OCI-LY1 (cell line): ENCODE measurements at regions not wholly inside any gene's neighbourhood (a gene's known extent, or its start where the extent isn't known, plus 50 kb on each side); places are given as distances from the start of the nearest gene placed in this dataset.

ENCODE experiments used
- H2AFZ ChIP-seq: fragments of 200-600 bp; sonication (generic), shearing (Covaris generic); 2 replicates; pipeline ENCODE4 v1.6.0; 2014; ENCODE audit warnings: antibody characterized with exemption, mild to moderate bottlenecking, low read length
- H3F3A ChIP-seq: fragments of 200-600 bp; sonication (generic), shearing (Covaris generic); 2 replicates; pipeline ENCODE4 v1.6.0; 2014; ENCODE audit warnings: mild to moderate bottlenecking, antibody characterized with exemption, low read length, moderate library complexity; ENCODE audit not compliant: insufficient read depth
- H3K27ac ChIP-seq: fragments of 200-600 bp; sonication (generic); 2 replicates; pipeline ENCODE4 v1.5.1; 2014; ENCODE audit warnings: low read length, mixed run types, mild to moderate bottlenecking, low read depth; ENCODE audit not compliant: poor library complexity, severe bottlenecking
- H3K27me3 ChIP-seq: fragments of 200-600 bp; sonication (generic); 2 replicates; pipeline ENCODE4 v1.6.0; 2014; ENCODE audit warnings: antibody characterized with exemption, mild to moderate bottlenecking, low read length, moderate library complexity; ENCODE audit not compliant: insufficient read depth
- H3K36me3 ChIP-seq: fragments of 200-600 bp; sonication (generic); 2 replicates; pipeline ENCODE4 v1.6.1; 2014; ENCODE audit warnings: mild to moderate bottlenecking, antibody characterized with exemption, low read length, moderate library complexity, mixed read lengths; ENCODE audit not compliant: insufficient read depth
- H3K4me1 ChIP-seq: fragments of 200-600 bp; sonication (generic); 2 replicates; pipeline ENCODE4 v1.5.1; 2014; ENCODE audit warnings: mild to moderate bottlenecking, low read length, moderate library complexity; ENCODE audit not compliant: insufficient read depth, severe bottlenecking
- H3K4me2 ChIP-seq: fragments of 200-600 bp; sonication (generic), shearing (Covaris generic); 2 replicates; pipeline ENCODE4 v1.6.1; 2014; ENCODE audit warnings: low read length
- H3K4me3 ChIP-seq: fragments of 200-600 bp; sonication (generic); 2 replicates; pipeline ENCODE4 v1.5.1; 2014; ENCODE audit warnings: low read length, low read depth, mild to moderate bottlenecking, mixed read lengths; ENCODE audit not compliant: poor library complexity, severe bottlenecking
- H3K79me2 ChIP-seq: fragments of 200-600 bp; shearing (Covaris generic); 2 replicates; pipeline ENCODE4 v1.6.1; 2016; ENCODE audit warnings: mixed run types, low read length, mixed read lengths; ENCODE audit not compliant: insufficient read depth
- H3K9ac ChIP-seq: fragments of 200-600 bp; sonication (generic), shearing (Covaris generic); 2 replicates; pipeline ENCODE4 v1.6.1; 2014; ENCODE audit warnings: mild to moderate bottlenecking, low read length, mixed read lengths
- H3K9me2 ChIP-seq: fragments of 200-600 bp; sonication (generic), shearing (Covaris generic); 2 replicates; pipeline ENCODE4 v1.6.1; 2014; ENCODE audit warnings: low read depth, mild to moderate bottlenecking, low read length, mixed read lengths
- H3K9me3 ChIP-seq: fragments of 200-600 bp; shearing (Covaris generic); 2 replicates; pipeline ENCODE4 v1.6.1; 2014; ENCODE audit warnings: low read length, mixed read lengths
- H4K20me1 ChIP-seq: fragments of 200-600 bp; sonication (generic), shearing (Covaris generic); 2 replicates; pipeline ENCODE4 v1.6.0; 2016; ENCODE audit warnings: mild to moderate bottlenecking, low read length; ENCODE audit not compliant: insufficient read depth
- CTCF ChIP-seq: fragments of 200-600 bp; sonication (generic), shearing (Covaris generic); IDR thresholded peaks from 2 replicates; pipeline ENCODE4 v1.5.1; 2017; ENCODE audit warnings: mild to moderate bottlenecking, antibody characterized with exemption, low read length, moderate library complexity, mixed read lengths
- EZH2 ChIP-seq: fragments of 200-600 bp; sonication (generic), shearing (Covaris generic); IDR thresholded peaks from 2 replicates; pipeline ENCODE4 v1.8.0; 2017; ENCODE audit warnings: borderline replicate concordance, mixed run types, mild to moderate bottlenecking, antibody characterized with exemption, low read length, moderate library complexity, mixed read lengths

- Histone ChIP-seq H3K27me3 (no peaks in the 10 kb centered on the region), H3F3A (no peaks in the 10 kb centered on the region), H3K9me3 (no peaks in the 10 kb centered on the region), H3K79me2 (no peaks in the 10 kb centered on the region), H4K20me1 (no peaks in the 10 kb centered on the region), H3K27ac (no peak overlapping the region), H3K4me3 (no peak overlapping the region), H3K4me1 (no peaks in the 10 kb centered on the region), H3K36me3 (no peaks in the 10 kb centered on the region), H3K9ac (no peak overlapping the region), H2AFZ (no peak overlapping the region), H3K9me2 (no peaks in the 10 kb centered on the region), H3K4me2 (no peak overlapping the region)
- TF ChIP-seq EZH2: no peak
- no peak for TF ChIP-seq CTCF
Observed at GRCh38 chr20:24761220-24762065, 187.6 kb upstream of the CST7 start.

DNA sequence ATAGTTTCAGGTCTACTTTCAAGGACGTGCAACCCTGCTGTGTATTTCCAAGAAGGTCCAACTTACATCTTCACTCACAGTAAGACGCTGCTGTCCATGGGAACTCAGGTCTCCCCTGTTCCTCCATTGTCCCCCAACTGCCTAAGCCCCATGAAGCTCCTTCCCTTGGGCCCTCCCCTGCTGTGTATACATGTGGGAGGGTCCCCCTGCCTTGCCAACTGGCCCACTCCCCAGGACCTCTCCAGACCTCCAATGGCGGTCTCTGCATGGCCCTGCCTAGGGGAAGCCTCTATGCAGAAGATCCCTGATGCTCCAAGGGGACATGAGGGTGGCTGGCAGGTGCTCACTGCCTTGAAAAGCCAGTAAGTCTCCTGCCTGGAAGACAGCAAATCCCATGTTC, 186.7 kb upstream of the CST7 start:
- H3K9me3 ChIP-seq: no peaks in the 10 kb centered on the region
- no peak overlapping the region for H3K27ac ChIP-seq
- H3K4me3 ChIP-seq: no peak overlapping the region
- H3K27me3 ChIP-seq: no peaks in the 10 kb centered on the region
- H3K36me3 ChIP-seq: no peaks in the 10 kb centered on the region
- TF ChIP-seq CTCF (no peak), EZH2 (no peak)
- no peak overlapping the region for H2AFZ ChIP-seq
- no peaks in the 10 kb centered on the region for H4K20me1 ChIP-seq
- no peak overlapping the region for H3K4me2 ChIP-seq
- no peaks in the 10 kb centered on the region for H3K79me2 ChIP-seq
- H3K9me2 ChIP-seq: no peaks in the 10 kb centered on the region
- H3K9ac ChIP-seq: no peak overlapping the region
- no peaks in the 10 kb centered on the region for H3K4me1 ChIP-seq
- H3F3A ChIP-seq: no peaks in the 10 kb centered on the region

- Histone ChIP-seq H4K20me1 (no peaks in the 10 kb centered on the region), H3K9ac (no peak overlapping the region), H3K27ac (no peak overlapping the region), H3K79me2 (no peaks in the 10 kb centered on the region), H3K9me3 (no peaks in the 10 kb centered on the region), H3K4me1 (no peaks in the 10 kb centered on the region), H3K36me3 (no peaks in the 10 kb centered on the region), H3K4me2 (no peak overlapping the region), H3F3A (no peaks in the 10 kb centered on the region), H2AFZ (no peak overlapping the region), H3K4me3 (no peak overlapping the region), H3K27me3 (no peaks in the 10 kb centered on the region), H3K9me2 (no peaks in the 10 kb centered on the region)
- TF ChIP-seq EZH2 (no peak), CTCF (no peak)
Observed at GRCh38 chr20:24762791-24763350, 186.2 kb upstream of the CST7 start.
